Body of pancreas (tissue), 4 donors: ENCODE measurements at regions not wholly inside any gene's neighbourhood (a gene's known extent, or its start where the extent isn't known, plus 50 kb on each side); places are given as distances from the start of the nearest gene placed in this dataset.

Experiments
- ATAC-seq: fragments of 150-250 bp; one replicate; pipeline ENCODE4 v1.9.1; 2016
- DNase-seq, 4 donors: peaks; one replicate each; pipeline ENCODE4 v3.0.0-alpha.2; 2019
- H3K27ac ChIP-seq, 4 donors: fragments of 200-600 bp; sonication (generic); 1 replicate in 3 of 4; 2 replicates in 1 of 4; pipeline versions ENCODE4 v1.5.1 to v1.6.1; 2016 to 2019; ENCODE audit warnings: mild to moderate bottlenecking in 1 of 4, mixed read lengths in 1 of 4, moderate library complexity in 1 of 4
- H3K27me3 ChIP-seq, 2 donors: fragments of 200-600 bp; sonication (generic); one replicate each; pipeline ENCODE4 v1.6.0; 2016; ENCODE audit warnings: mild to moderate bottlenecking in 1 of 2
- H3K36me3 ChIP-seq, 2 donors: fragments of 200-600 bp; sonication (generic); replicated peaks in 1 of 2; 2 replicates each; pipeline ENCODE4 v1.5.1; 2016; ENCODE audit warnings: low read depth in 2 of 2; ENCODE audit not compliant: insufficient read depth in 1 of 2
- H3K4me1 ChIP-seq: fragments of 200-600 bp; sonication (generic); one replicate; pipeline ENCODE4 v1.6.0; 2016
- H3K4me3 ChIP-seq, 2 donors: fragments of 200-600 bp; sonication (generic); 1 replicate in 1 of 2; 2 replicates in 1 of 2; pipeline ENCODE4 v1.5.1; 2016 to 2019
- H3K9me3 ChIP-seq, 3 donors: fragments of 200-600 bp; sonication (generic); 1 replicate in 2 of 3; 2 replicates in 1 of 3; pipeline ENCODE4 v1.5.1; 2016
- POLR2A ChIP-seq, 3 donors: fragments of 450-650 bp; IDR thresholded peaks; one replicate each; pipeline ENCODE4 v1.6.1; 2016; ENCODE audit warnings: antibody characterized with exemption in 3 of 3, mild to moderate bottlenecking in 2 of 3
- WGBS, 2 donors: methylation state at CpG; one replicate each; pipeline ENCODE4 v1.1.5; 2017; 5-methylcytosine and 5-hydroxymethylcytosine counted together
- intact Hi-C: fragments of 100-400 bp; cut with DNase I; formaldehyde crosslinking; loops from one replicate; pipeline ENCODE4 v1.15.1; 2023
- TF ChIP-seq, protein P1 (sequence below), 7 experiments: fragments of 450-650 bp in 4 of 7; fragments of 200-600 bp in 3 of 7; sonication (generic) in 3 of 7; IDR thresholded peaks; one replicate each; pipeline ENCODE4 v1.5.1; 2016 to 2019; ENCODE audit warnings: antibody characterized with exemption in 7 of 7

DNA sequence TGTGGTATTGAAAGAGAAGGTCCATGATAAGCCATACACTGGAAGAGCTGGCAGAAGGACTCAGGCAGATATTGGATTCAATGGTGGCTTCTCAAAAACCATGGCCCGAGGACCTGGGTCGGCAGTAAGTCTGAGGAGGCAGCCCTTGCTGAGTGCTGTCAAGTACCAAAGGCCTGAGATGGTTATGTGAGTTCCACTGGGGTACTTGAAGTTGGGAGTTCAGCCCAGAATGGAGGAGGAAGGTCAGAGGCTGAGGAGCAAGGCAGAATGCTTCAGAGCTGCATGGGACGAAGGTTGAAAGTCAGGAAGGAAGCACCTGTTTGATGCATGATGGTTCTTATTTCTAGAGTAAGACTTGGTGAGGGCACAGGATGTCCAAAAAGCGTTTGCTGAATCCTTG is 194.9 kb downstream of the DIRAS2 start:
- no peak overlapping the region for H3K4me3 ChIP-seq
- intact Hi-C loops = no loop called here
- TF ChIP-seq POLR2A (IDR thresholded peaks at IDR 0.05) = no peak
- TF ChIP-seq, protein P1, sequence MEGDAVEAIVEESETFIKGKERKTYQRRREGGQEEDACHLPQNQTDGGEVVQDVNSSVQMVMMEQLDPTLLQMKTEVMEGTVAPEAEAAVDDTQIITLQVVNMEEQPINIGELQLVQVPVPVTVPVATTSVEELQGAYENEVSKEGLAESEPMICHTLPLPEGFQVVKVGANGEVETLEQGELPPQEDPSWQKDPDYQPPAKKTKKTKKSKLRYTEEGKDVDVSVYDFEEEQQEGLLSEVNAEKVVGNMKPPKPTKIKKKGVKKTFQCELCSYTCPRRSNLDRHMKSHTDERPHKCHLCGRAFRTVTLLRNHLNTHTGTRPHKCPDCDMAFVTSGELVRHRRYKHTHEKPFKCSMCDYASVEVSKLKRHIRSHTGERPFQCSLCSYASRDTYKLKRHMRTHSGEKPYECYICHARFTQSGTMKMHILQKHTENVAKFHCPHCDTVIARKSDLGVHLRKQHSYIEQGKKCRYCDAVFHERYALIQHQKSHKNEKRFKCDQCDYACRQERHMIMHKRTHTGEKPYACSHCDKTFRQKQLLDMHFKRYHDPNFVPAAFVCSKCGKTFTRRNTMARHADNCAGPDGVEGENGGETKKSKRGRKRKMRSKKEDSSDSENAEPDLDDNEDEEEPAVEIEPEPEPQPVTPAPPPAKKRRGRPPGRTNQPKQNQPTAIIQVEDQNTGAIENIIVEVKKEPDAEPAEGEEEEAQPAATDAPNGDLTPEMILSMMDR (IDR thresholded peaks at IDR 0.05) = no peak

DNA sequence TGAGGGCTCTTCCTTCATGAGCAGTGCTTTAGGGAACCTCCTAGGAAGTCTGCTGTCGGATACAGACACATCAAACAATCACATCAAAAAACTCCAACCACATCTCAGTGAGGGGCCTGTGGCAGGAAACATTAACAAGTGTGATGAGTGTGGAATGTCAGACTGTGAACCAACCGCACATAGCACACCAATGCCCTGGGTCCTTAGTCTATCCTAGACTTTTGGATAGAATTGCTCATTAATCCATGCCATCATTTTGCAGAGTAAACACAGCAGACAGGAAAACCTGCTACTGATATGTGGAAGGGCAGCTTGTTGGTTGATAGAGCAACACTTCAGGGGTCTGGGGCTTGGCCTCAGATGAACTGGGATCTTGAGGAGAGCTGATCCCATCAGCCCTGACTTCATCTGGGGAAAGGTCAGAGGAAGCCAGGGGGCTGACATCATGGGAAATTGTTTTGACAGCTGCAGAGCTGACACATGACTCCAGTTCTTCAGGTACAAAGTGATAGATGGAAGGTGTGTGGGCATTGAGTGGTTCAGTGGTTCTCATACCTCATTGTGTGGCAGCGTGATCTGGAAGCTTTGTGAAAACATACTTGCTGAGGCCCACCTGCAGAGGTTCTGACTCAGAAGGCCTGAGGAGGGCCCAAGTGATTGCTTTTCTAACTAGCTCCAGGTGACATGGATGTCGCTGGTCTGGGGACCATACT is 193.3 kb downstream of the DIRAS2 start:
- 58 to 70% methylated on average over 4 of the region's 4 CpGs for WGBS, 2 donors
- H3K4me3 ChIP-seq = no peak overlapping the region
- ATAC-seq = no peak
- no peaks in the 10 kb centered on the region for H3K9me3 ChIP-seq
- intact Hi-C loops = no loop called here
- no peak overlapping the region for H3K27ac ChIP-seq
- DNase-seq = no peak
- TF ChIP-seq, protein P1 (IDR thresholded peaks at IDR 0.05) = no peak
- TF ChIP-seq POLR2A (IDR thresholded peaks at IDR 0.05) = no peak
- H3K27me3 ChIP-seq = no peaks in the 10 kb centered on the region
- no peaks in the 10 kb centered on the region for H3K36me3 ChIP-seq
- no peaks in the 10 kb centered on the region for H3K4me1 ChIP-seq

More for the DNA sequence above, 194.9 kb downstream of the DIRAS2 start:
- no peak overlapping the region for H3K27ac ChIP-seq
- H3K27me3 ChIP-seq = no peaks in the 10 kb centered on the region
- no peaks in the 10 kb centered on the region for H3K36me3 ChIP-seq
- DNase-seq (no peak), ATAC-seq (no peak)
- no peaks in the 10 kb centered on the region for H3K9me3 ChIP-seq
- H3K4me1 ChIP-seq = no peaks in the 10 kb centered on the region
- 70 to 76% methylated on average over 4 of the region's 4 CpGs for WGBS, 2 donors

DNA sequence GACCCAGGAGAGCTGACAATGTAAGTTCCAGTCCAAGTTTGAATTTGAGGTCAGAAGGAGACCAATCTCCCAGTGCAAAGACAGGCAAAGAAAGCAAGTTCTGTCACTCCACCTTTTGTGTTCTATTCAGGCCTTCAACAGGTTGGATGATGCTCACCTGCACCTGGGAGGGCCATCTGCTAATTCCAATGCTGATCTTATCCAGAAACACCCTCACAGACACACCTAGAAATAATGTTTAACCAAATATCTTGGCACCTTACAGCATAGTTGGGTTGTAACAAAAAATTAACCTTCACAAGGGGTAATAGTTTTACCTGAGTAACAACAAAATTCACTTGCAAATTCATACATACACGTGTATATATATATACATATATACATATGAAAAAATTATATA is 190.8 kb downstream of the DIRAS2 start:
- TF ChIP-seq, protein P1 (IDR thresholded peaks at IDR 0.05) = no peak
- TF ChIP-seq POLR2A (IDR thresholded peaks at IDR 0.05) = no peak
- DNase-seq (no peak), ATAC-seq (no peak)
- WGBS, 2 donors = 0 to 43% methylated on average over 1 of the region's 1 CpG
- intact Hi-C loops = no loop called here
- Histone ChIP-seq H3K4me3 (no peak overlapping the region), H3K9me3 (no peaks in the 10 kb centered on the region), H3K4me1 (no peaks in the 10 kb centered on the region), H3K36me3 (no peaks in the 10 kb centered on the region), H3K27me3 (no peaks in the 10 kb centered on the region), H3K27ac (peak overlapping the region in 2 of 4 donors; percentile 44 to 52)

DNA sequence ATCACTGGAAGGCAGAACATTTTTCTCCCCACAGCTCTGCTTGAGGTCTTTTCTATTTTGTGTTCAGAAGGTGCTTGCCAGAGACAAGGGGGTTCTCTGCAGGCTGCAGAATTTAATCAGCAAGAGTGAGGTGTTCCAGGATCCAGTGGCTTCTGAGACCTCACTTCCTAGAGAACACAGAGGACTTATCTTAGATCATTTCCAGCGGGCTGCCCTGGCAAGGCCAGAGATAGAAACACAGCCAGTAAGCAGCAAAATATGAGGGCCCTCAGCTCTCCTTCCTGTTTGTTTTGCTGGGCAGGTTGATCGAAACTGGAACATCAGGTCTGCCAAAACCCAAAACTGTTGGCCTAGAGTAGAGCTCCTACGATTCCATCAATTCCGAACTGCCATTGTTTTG is 187.3 kb downstream of the DIRAS2 start:
- Histone ChIP-seq H3K4me3 (no peak overlapping the region), H3K27me3 (no peaks in the 10 kb centered on the region), H3K27ac (peak overlapping the region in 1 of 4 donors; percentile 48), H3K4me1 (no peaks in the 10 kb centered on the region), H3K9me3 (no peaks in the 10 kb centered on the region), H3K36me3 (no peaks in the 10 kb centered on the region)
- ATAC-seq = no peak
- DNase-seq = no peak
- 63 to 74% methylated on average over 4 of the region's 4 CpGs for WGBS, 2 donors
- intact Hi-C loops = no loop called here
- TF ChIP-seq, protein P1 (IDR thresholded peaks at IDR 0.05) = no peak
- TF ChIP-seq POLR2A (IDR thresholded peaks at IDR 0.05) = no peak
